Panc1 (cell line): ENCODE measurements at regions not wholly inside any gene's neighbourhood (a gene's known extent, or its start where the extent isn't known, plus 50 kb on each side); places are given as distances from the start of the nearest gene placed in this dataset.

Experiments used
- ATAC-seq: fragments of 200-7000 bp; cut with Tn5 transposase; 2 replicates; pipeline ENCODE4 v1.9.1; 2020; ENCODE audit warnings: mild to moderate bottlenecking, moderate library complexity
- BruUV-seq: library from RNA; stranded (reverse); fragments of 400-500 nt; replicated peaks from 2 replicates; lab custom pipeline; 2021; lab: Mats Ljungman, UMichigan
- CTCF ChIA-PET: fragments of 300-600 bp; sonication (Branson Sonifier 250); formaldehyde crosslinking; loops from one replicate; lab custom pipeline; 2022; ENCODE audit warnings: antibody characterized with exemption; lab: Charles Lee
- POLR2A ChIA-PET: fragments of 300-600 bp; sonication (Branson Sonifier 250); formaldehyde crosslinking; loops from one replicate; lab custom pipeline; 2022; ENCODE audit warnings: antibody characterized with exemption; lab: Charles Lee
- DNase-seq: peaks from one replicate; pipeline ENCODE4 v3.0.0-alpha.2; 2010; ENCODE audit warnings: low read depth, low spot score
- H3K27ac ChIP-seq: 2 replicates; pipeline ENCODE4 v1.5.1; 2011; ENCODE audit warnings: mild to moderate bottlenecking, low read length, inconsistent platforms
- H3K27me3 ChIP-seq: fragments of 200-500 bp; sonication (Bioruptor generic); 2 replicates; pipeline ENCODE4 v1.6.0; 2014; ENCODE audit warnings: low read length, inconsistent platforms; ENCODE audit not compliant: control insufficient read depth, insufficient read depth
- H3K36me3 ChIP-seq: fragments of 200-500 bp; sonication (Bioruptor generic); 2 replicates; pipeline ENCODE4 v1.5.1; 2014; ENCODE audit warnings: inconsistent platforms, mild to moderate bottlenecking, low read length, moderate library complexity; ENCODE audit not compliant: control insufficient read depth, insufficient read depth
- H3K4me1 ChIP-seq: 2 replicates; pipeline ENCODE4 v1.5.1; 2011; ENCODE audit warnings: inconsistent platforms, mild to moderate bottlenecking, low read length, moderate library complexity; ENCODE audit not compliant: control insufficient read depth, insufficient read depth
- H3K4me3 ChIP-seq, 2 experiments: 2 replicates each; pipeline ENCODE4 v1.5.1; 2011 to 2012; ENCODE audit warnings: low read depth in 2 of 2, low read length in 2 of 2, mild to moderate bottlenecking in 2 of 2, inconsistent platforms in 1 of 2, moderate library complexity in 1 of 2
- H3K9me3 ChIP-seq: fragments of 200-500 bp; sonication (Bioruptor generic); 2 replicates; pipeline ENCODE4 v1.5.1; 2014; ENCODE audit warnings: low read depth, mild to moderate bottlenecking, inconsistent platforms, low read length, moderate library complexity; ENCODE audit not compliant: control insufficient read depth, insufficient read depth
- CTCF ChIP-seq: fragments of 450-650 bp; IDR thresholded peaks from 2 replicates; pipeline ENCODE4 v1.5.1; 2017; ENCODE audit warnings: mild to moderate bottlenecking
- POLR2AphosphoS5 ChIP-seq: IDR thresholded peaks from 2 replicates; pipeline ENCODE4 v1.6.1; 2012; ENCODE audit warnings: mild to moderate bottlenecking, low read depth, low read length, moderate library complexity
- REST ChIP-seq, 2 experiments: IDR thresholded peaks; 2 replicates each; pipeline ENCODE4 v1.6.1; 2011 to 2012; ENCODE audit warnings: low read depth in 2 of 2, control low read depth in 1 of 2, low read length in 1 of 2, mild to moderate bottlenecking in 1 of 2, moderate library complexity in 1 of 2; ENCODE audit not compliant: insufficient read depth in 1 of 2
- SIN3A ChIP-seq: IDR thresholded peaks from 2 replicates; pipeline ENCODE4 v1.6.1; 2012; ENCODE audit warnings: low read depth, mild to moderate bottlenecking, low read length, moderate library complexity, borderline replicate concordance; ENCODE audit not compliant: insufficient read depth
- TCF7L2 ChIP-seq: IDR thresholded peaks from 2 replicates; pipeline ENCODE4 v1.6.1; 2011; ENCODE audit warnings: mild to moderate bottlenecking, low read depth, low read length, inconsistent platforms
- in situ Hi-C: cut with HindIII; loops from 2 replicates; pipeline ENCODE4 v1.10.0; 2016; ENCODE audit warnings: low sequenced_read_pairs, low pct_unique_long_range_greater_than_20kb
- intact Hi-C: fragments of 100-400 bp; cut with micrococcal nuclease; formaldehyde crosslinking; loops from one replicate; pipeline ENCODE4 v1.10.0; 2022; ENCODE audit not compliant: unreplicated experiment

- in situ Hi-C loops (no loop called here), intact Hi-C loops (no loop called here)
- H3K36me3 ChIP-seq = no peaks in the 10 kb centered on the region
- ChIA-PET CTCF (no interaction called here), POLR2A (no interaction called here)
- ATAC-seq = no peak
- no peaks in the 10 kb centered on the region for H3K27me3 ChIP-seq
- H3K4me3 ChIP-seq = no peak overlapping the region
- no peak for DNase-seq
- no peak overlapping the region for H3K27ac ChIP-seq
- no TSS peak for BruUV-seq
- TF ChIP-seq SIN3A (no peak), TCF7L2 (no peak), POLR2AphosphoS5 (no peak), CTCF (no peak), REST (IDR thresholded peaks at IDR 0.05; ENCODE audit: insufficient read depth in 1 of 2, low read depth in 2 of 2, low read length in 1 of 2) (no peak)
- H3K4me1 ChIP-seq = no peaks in the 10 kb centered on the region
- H3K9me3 ChIP-seq = no peaks in the 10 kb centered on the region
These were observed 99.0 kb upstream of the PDE1C start for GRCh38 chr7:32169228-32169627.

GRCh38 chr7:32167815-32168214 lies 97.6 kb upstream of the PDE1C start:
- no peak for TF ChIP-seq POLR2AphosphoS5
- TF ChIP-seq CTCF = no peak
- no peak for TF ChIP-seq SIN3A
- no peak for TF ChIP-seq TCF7L2
- no peak for TF ChIP-seq REST (IDR thresholded peaks at IDR 0.05; ENCODE audit: insufficient read depth in 1 of 2, low read depth in 2 of 2, low read length in 1 of 2)
- H3K9me3 ChIP-seq = no peaks in the 10 kb centered on the region
- CTCF ChIA-PET = interaction anchor here (0.5 kb wide), 1 partner anchor 440 kb away, joined by 3 read pairs; no protein-coding TSS in a partner anchor
- in situ Hi-C loops = no loop called here
- intact Hi-C loops = no loop called here
- no TSS peak for BruUV-seq
- POLR2A ChIA-PET = no interaction called here
- no peak overlapping the region for H3K4me3 ChIP-seq
- no peaks in the 10 kb centered on the region for H3K36me3 ChIP-seq
- no peaks in the 10 kb centered on the region for H3K4me1 ChIP-seq
- DNase-seq = no peak
- H3K27ac ChIP-seq = no peak overlapping the region
- no peak for ATAC-seq
- H3K27me3 ChIP-seq = no peaks in the 10 kb centered on the region
